ENCODE measurements at regions not wholly inside any gene's neighbourhood (a gene's known extent, or its start where the extent isn't known, plus 50 kb on each side); places are given as distances from the start of the nearest gene placed in this dataset.

- TF ChIP-seq EZH2phosphoT487 (IDR thresholded peaks at IDR 0.05; ENCODE audit: borderline replicate concordance, low read length) (no peak), CTCF (IDR thresholded peaks at IDR 0.05; ENCODE audit: low read depth, low read length, poor library complexity, severe bottlenecking) (no peak)
- Histone ChIP-seq H4K20me1 (ENCODE audit: control insufficient read depth, insufficient read depth, low read depth, low read length) (no peaks in the 10 kb centered on the region), H3K36me3 (ENCODE audit: control insufficient read depth, low read length) (no peaks in the 10 kb centered on the region), H3K4me3 (ENCODE audit: low read length) (no peak overlapping the region), H3F3A (ENCODE audit: control insufficient read depth, insufficient read depth) (no peaks in the 10 kb centered on the region), H3K4me1 (ENCODE audit: control insufficient read depth, low read length) (no peaks in the 10 kb centered on the region), H3K27me3 (ENCODE audit: control insufficient read depth, low read length) (no peaks in the 10 kb centered on the region), H3K4me2 (ENCODE audit: low read length) (no peak overlapping the region), H3K9me3 (ENCODE audit: control insufficient read depth, insufficient read depth, low read length) (no peaks in the 10 kb centered on the region), H3K9me2 (replicated peaks; ENCODE audit: control insufficient read depth, low read length) (no peaks in the 10 kb centered on the region), H3K27ac (ENCODE audit: low read depth, low read length) (no peak overlapping the region), H3K79me2 (ENCODE audit: control insufficient read depth, low read length) (no peaks in the 10 kb centered on the region)
These were observed 804.4 kb downstream of the TLE4 start for GRCh38 chr9:80376180-80376579.

- Histone ChIP-seq H3K9me2 (replicated peaks; ENCODE audit: control insufficient read depth, low read length) (no peaks in the 10 kb centered on the region), H3K27ac (ENCODE audit: low read depth, low read length) (no peak overlapping the region), H3K4me3 (ENCODE audit: low read length) (no peak overlapping the region), H3F3A (ENCODE audit: control insufficient read depth, insufficient read depth) (no peaks in the 10 kb centered on the region), H3K27me3 (ENCODE audit: control insufficient read depth, low read length) (no peaks in the 10 kb centered on the region), H4K20me1 (ENCODE audit: control insufficient read depth, insufficient read depth, low read depth, low read length) (no peaks in the 10 kb centered on the region), H3K9me3 (ENCODE audit: control insufficient read depth, insufficient read depth, low read length) (no peaks in the 10 kb centered on the region), H3K4me2 (ENCODE audit: low read length) (no peak overlapping the region), H3K79me2 (ENCODE audit: control insufficient read depth, low read length) (no peaks in the 10 kb centered on the region), H3K4me1 (ENCODE audit: control insufficient read depth, low read length) (no peaks in the 10 kb centered on the region), H3K36me3 (ENCODE audit: control insufficient read depth, low read length) (no peaks in the 10 kb centered on the region)
- TF ChIP-seq CTCF (IDR thresholded peaks at IDR 0.05; ENCODE audit: low read depth, low read length, poor library complexity, severe bottlenecking) (no peak), EZH2phosphoT487 (IDR thresholded peaks at IDR 0.05; ENCODE audit: borderline replicate concordance, low read length) (no peak)
These were observed 803.7 kb downstream of the TLE4 start for GRCh38 chr9:80375477-80375876.

GRCh38 chr9:80369641-80370040 lies 797.9 kb downstream of the TLE4 start:
- Histone ChIP-seq H3K79me2 (ENCODE audit: control insufficient read depth, low read length) (no peaks in the 10 kb centered on the region), H3K36me3 (ENCODE audit: control insufficient read depth, low read length) (no peaks in the 10 kb centered on the region), H3F3A (ENCODE audit: control insufficient read depth, insufficient read depth) (no peaks in the 10 kb centered on the region), H3K9me2 (replicated peaks; ENCODE audit: control insufficient read depth, low read length) (no peaks in the 10 kb centered on the region), H3K4me1 (ENCODE audit: control insufficient read depth, low read length) (no peaks in the 10 kb centered on the region), H3K27ac (ENCODE audit: low read depth, low read length) (no peak overlapping the region), H3K9me3 (ENCODE audit: control insufficient read depth, insufficient read depth, low read length) (no peaks in the 10 kb centered on the region), H3K4me2 (ENCODE audit: low read length) (no peak overlapping the region), H4K20me1 (ENCODE audit: control insufficient read depth, insufficient read depth, low read depth, low read length) (no peaks in the 10 kb centered on the region), H3K4me3 (ENCODE audit: low read length) (no peak overlapping the region), H3K27me3 (ENCODE audit: control insufficient read depth, low read length) (no peaks in the 10 kb centered on the region)
- TF ChIP-seq EZH2phosphoT487 (IDR thresholded peaks at IDR 0.05; ENCODE audit: borderline replicate concordance, low read length) (no peak), CTCF (IDR thresholded peaks at IDR 0.05; ENCODE audit: low read depth, low read length, poor library complexity, severe bottlenecking) (no peak)

GRCh38 chr9:80366626-80367025 lies 794.9 kb downstream of the TLE4 start:
- Histone ChIP-seq H4K20me1 (ENCODE audit: control insufficient read depth, insufficient read depth, low read depth, low read length) (no peaks in the 10 kb centered on the region), H3K4me3 (ENCODE audit: low read length) (no peak overlapping the region), H3K36me3 (ENCODE audit: control insufficient read depth, low read length) (no peaks in the 10 kb centered on the region), H3K79me2 (ENCODE audit: control insufficient read depth, low read length) (no peaks in the 10 kb centered on the region), H3F3A (ENCODE audit: control insufficient read depth, insufficient read depth) (no peaks in the 10 kb centered on the region), H3K4me2 (ENCODE audit: low read length) (no peak overlapping the region), H3K9me3 (ENCODE audit: control insufficient read depth, insufficient read depth, low read length) (no peaks in the 10 kb centered on the region), H3K9me2 (replicated peaks; ENCODE audit: control insufficient read depth, low read length) (no peaks in the 10 kb centered on the region), H3K27ac (ENCODE audit: low read depth, low read length) (no peak overlapping the region), H3K4me1 (ENCODE audit: control insufficient read depth, low read length) (no peaks in the 10 kb centered on the region), H3K27me3 (ENCODE audit: control insufficient read depth, low read length) (no peaks in the 10 kb centered on the region)
- no peak for TF ChIP-seq EZH2phosphoT487 (IDR thresholded peaks at IDR 0.05; ENCODE audit: borderline replicate concordance, low read length)
- TF ChIP-seq CTCF (IDR thresholded peaks at IDR 0.05; ENCODE audit: low read depth, low read length, poor library complexity, severe bottlenecking), result no peak
